Activated CD4-positive, alpha-beta T cell treated with anti-CD3 and anti-CD28 coated beads for 36 hours (primary cell): ENCODE measurements at regions not wholly inside any gene's neighbourhood (a gene's known extent, or its start where the extent isn't known, plus 50 kb on each side); places are given as distances from the start of the nearest gene placed in this dataset.

Experiments used
- ATAC-seq: fragments of 200-7000 bp; cut with Tn5 transposase; one replicate; pipeline ENCODE4 v1.10.0; 2021; ENCODE audit warnings: mild to moderate bottlenecking, moderate library complexity
- CTCF ChIA-PET: fragments of 350-600 bp; sonication (Branson Sonifier 250); formaldehyde crosslinking; loops from one replicate; lab custom pipeline; 2021; ENCODE audit warnings: antibody characterized with exemption; lab: Charles Lee
- POLR2A ChIA-PET: fragments of 350-600 bp; sonication (Branson Sonifier 250); formaldehyde crosslinking; loops from one replicate; lab custom pipeline; 2021; ENCODE audit warnings: antibody characterized with exemption, inconsistent platforms; lab: Charles Lee
- DNase-seq: peaks from one replicate; pipeline ENCODE4 v3.0.0-alpha.2; 2020
- H3K27ac Mint-ChIP-seq: one replicate; pipeline ENCODE4 v1.8.0; 2021; ENCODE audit warnings: mixed read lengths
- H3K27me3 Mint-ChIP-seq: one replicate; pipeline ENCODE4 v1.8.0; 2021; ENCODE audit warnings: mixed read lengths
- H3K36me3 Mint-ChIP-seq: one replicate; pipeline ENCODE4 v1.8.0; 2021; ENCODE audit warnings: low read depth, mixed read lengths
- H3K4me1 Mint-ChIP-seq: one replicate; pipeline ENCODE4 v1.8.0; 2021; ENCODE audit warnings: mixed read lengths
- H3K4me3 Mint-ChIP-seq: one replicate; pipeline ENCODE4 v1.8.0; 2021; ENCODE audit warnings: mild to moderate bottlenecking, moderate library complexity, mixed read lengths
- H3K9me3 Mint-ChIP-seq: one replicate; pipeline ENCODE4 v1.8.0; 2021; ENCODE audit warnings: low read depth, mixed read lengths
- intact Hi-C, 2 experiments: fragments of 100-400 bp; cut with DNase I in 1 of 2; cut with micrococcal nuclease in 1 of 2; formaldehyde crosslinking; loops; one replicate each; pipeline versions ENCODE4 v1.14.2 to v1.15.1; 2022 to 2024; cut with DNase I, micrococcal nuclease

GRCh38 chr5:125411744-125412560 is 665.5 kb upstream of the ZNF608 start:
- no peak overlapping the region for H3K4me3 Mint-ChIP-seq
- H3K36me3 Mint-ChIP-seq: no peaks in the 10 kb centered on the region
- H3K27ac Mint-ChIP-seq: no peak overlapping the region
- intact Hi-C loops: no loop called here
- POLR2A ChIA-PET: no interaction called here
- H3K4me1 Mint-ChIP-seq: peaks cover 23% of the 10 kb centered on the region
- H3K9me3 Mint-ChIP-seq: peaks cover 4% of the 10 kb centered on the region
- peaks cover 2% of the 10 kb centered on the region for H3K27me3 Mint-ChIP-seq
- no peak for ATAC-seq
- CTCF ChIA-PET: no interaction called here
- DNase-seq: no peak

- no peak for ATAC-seq
- peaks cover 23% of the 10 kb centered on the region for H3K4me1 Mint-ChIP-seq
- intact Hi-C loops: no loop called here
- POLR2A ChIA-PET: no interaction called here
- H3K27ac Mint-ChIP-seq: no peak overlapping the region
- H3K4me3 Mint-ChIP-seq: no peak overlapping the region
- H3K27me3 Mint-ChIP-seq: peaks cover 2% of the 10 kb centered on the region
- DNase-seq: peak; percentile 18
- H3K9me3 Mint-ChIP-seq: peaks cover 4% of the 10 kb centered on the region
- no peaks in the 10 kb centered on the region for H3K36me3 Mint-ChIP-seq
- CTCF ChIA-PET: interaction anchor here (0.6 to 0.9 kb wide), 2 partner anchors 9 to 473 kb away, joined by 3 to 4 read pairs; no protein-coding TSS in a partner anchor
Measured at GRCh38 chr5:125412561-125413495, 666.4 kb upstream of the ZNF608 start.

GRCh38 chr5:125413496-125414274 is 667.2 kb upstream of the ZNF608 start:
- ChIA-PET POLR2A (no interaction called here), CTCF (interaction anchor here (0.6 to 0.9 kb wide), 3 partner anchors 8 to 472 kb away, joined by 3 to 4 read pairs (median 3); no protein-coding TSS in a partner anchor)
- Mint-ChIP-seq H3K27me3 (peaks cover 2% of the 10 kb centered on the region), H3K9me3 (peaks cover 2% of the 10 kb centered on the region), H3K27ac (no peak overlapping the region), H3K36me3 (no peaks in the 10 kb centered on the region), H3K4me1 (peaks cover 19% of the 10 kb centered on the region), H3K4me3 (no peak overlapping the region)
- ATAC-seq (no peak), DNase-seq (no peak)
- intact Hi-C loops: no loop called here

GRCh38 chr5:125415126-125415525 is 668.7 kb upstream of the ZNF608 start:
- no peaks in the 10 kb centered on the region for H3K36me3 Mint-ChIP-seq
- intact Hi-C loops: no loop called here
- H3K27me3 Mint-ChIP-seq: peaks cover 2% of the 10 kb centered on the region
- H3K4me3 Mint-ChIP-seq: no peak overlapping the region
- no peak overlapping the region for H3K27ac Mint-ChIP-seq
- POLR2A ChIA-PET: no interaction called here
- H3K4me1 Mint-ChIP-seq: peaks cover 12% of the 10 kb centered on the region
- H3K9me3 Mint-ChIP-seq: no peaks in the 10 kb centered on the region
- no peak for ATAC-seq
- DNase-seq: no peak
- CTCF ChIA-PET: no interaction called here

GRCh38 chr5:125416055-125416454 is 669.6 kb upstream of the ZNF608 start:
- Mint-ChIP-seq H3K27me3 (peaks cover 2% of the 10 kb centered on the region), H3K4me3 (no peak overlapping the region), H3K4me1 (peaks cover 10% of the 10 kb centered on the region), H3K9me3 (no peaks in the 10 kb centered on the region), H3K27ac (no peak overlapping the region), H3K36me3 (no peaks in the 10 kb centered on the region)
- ATAC-seq: no peak
- DNase-seq: no peak
- CTCF ChIA-PET: no interaction called here
- POLR2A ChIA-PET: no interaction called here
- intact Hi-C loops: no loop called here

GRCh38 chr5:125421006-125421405 is 674.6 kb upstream of the ZNF608 start:
- no peaks in the 10 kb centered on the region for H3K36me3 Mint-ChIP-seq
- no peaks in the 10 kb centered on the region for H3K4me1 Mint-ChIP-seq
- no peaks in the 10 kb centered on the region for H3K9me3 Mint-ChIP-seq
- POLR2A ChIA-PET: no interaction called here
- H3K27ac Mint-ChIP-seq: no peak overlapping the region
- intact Hi-C loops: no loop called here
- no peak for ATAC-seq
- no peak for DNase-seq
- CTCF ChIA-PET: interaction anchor here (0.7 kb wide), 1 partner anchor 624 kb away, joined by 3 read pairs; no protein-coding TSS in a partner anchor
- H3K4me3 Mint-ChIP-seq: no peak overlapping the region
- no peaks in the 10 kb centered on the region for H3K27me3 Mint-ChIP-seq

- intact Hi-C loops: no loop called here
- ATAC-seq (no peak), DNase-seq (no peak)
- no peaks in the 10 kb centered on the region for H3K4me1 Mint-ChIP-seq
- POLR2A ChIA-PET: no interaction called here
- no peaks in the 10 kb centered on the region for H3K9me3 Mint-ChIP-seq
- H3K4me3 Mint-ChIP-seq: no peak overlapping the region
- CTCF ChIA-PET: interaction anchor here (1.5 kb wide), 1 partner anchor 9 kb away, joined by 4 read pairs; no protein-coding TSS in a partner anchor
- H3K27me3 Mint-ChIP-seq: no peaks in the 10 kb centered on the region
- H3K27ac Mint-ChIP-seq: no peak overlapping the region
- no peaks in the 10 kb centered on the region for H3K36me3 Mint-ChIP-seq
Measured at GRCh38 chr5:125422342-125422741, 675.9 kb upstream of the ZNF608 start.

- no peak for ATAC-seq
Measured at GRCh38 chr5:125424402-125425141, 678.1 kb upstream of the ZNF608 start.

GRCh38 chr5:125429498-125429897 is 683.1 kb upstream of the ZNF608 start:
- ChIA-PET CTCF (interaction anchor here (0.7 kb wide), 1 partner anchor 125 kb away, joined by 3 read pairs; no protein-coding TSS in a partner anchor), POLR2A (no interaction called here)
- DNase-seq: no peak
- Mint-ChIP-seq H3K4me1 (no peaks in the 10 kb centered on the region), H3K4me3 (no peak overlapping the region), H3K36me3 (no peaks in the 10 kb centered on the region), H3K9me3 (peaks cover 8% of the 10 kb centered on the region), H3K27me3 (no peaks in the 10 kb centered on the region), H3K27ac (no peak overlapping the region)
- ATAC-seq: no peak
- intact Hi-C loops: no loop called here

More at GRCh38 chr5:125424402-125425141, 678.1 kb upstream of the ZNF608 start:
- Mint-ChIP-seq H3K4me1 (no peaks in the 10 kb centered on the region), H3K36me3 (no peaks in the 10 kb centered on the region), H3K9me3 (no peaks in the 10 kb centered on the region), H3K27me3 (no peaks in the 10 kb centered on the region), H3K27ac (no peak overlapping the region), H3K4me3 (no peak overlapping the region)
- intact Hi-C loops: no loop called here
- no peak for DNase-seq
- ChIA-PET POLR2A (no interaction called here), CTCF (no interaction called here)

GRCh38 chr5:125433457-125433856 is 687.0 kb upstream of the ZNF608 start:
- Mint-ChIP-seq H3K4me1 (no peaks in the 10 kb centered on the region), H3K27me3 (no peaks in the 10 kb centered on the region), H3K36me3 (no peaks in the 10 kb centered on the region), H3K27ac (no peak overlapping the region), H3K4me3 (no peak overlapping the region), H3K9me3 (peaks cover 14% of the 10 kb centered on the region)
- ChIA-PET POLR2A (no interaction called here), CTCF (no interaction called here)
- intact Hi-C loops: no loop called here
- no peak for ATAC-seq
- no peak for DNase-seq
